H1 (cell line): ENCODE measurements at regions not wholly inside any gene's neighbourhood (a gene's known extent, or its start where the extent isn't known, plus 50 kb on each side); places are given as distances from the start of the nearest gene placed in this dataset.
A peak's percentile ranks its signal among the peaks of the same experiment; 100 is the strongest.

ENCODE experiments used
- CTCF ChIA-PET: fragments of 300-600 bp; sonication (Branson Sonifier 250); formaldehyde crosslinking; loops from one replicate; lab custom pipeline; 2021; ENCODE audit not compliant: partially characterized antibody; lab: Charles Lee
- POLR2A ChIA-PET: fragments of 300-600 bp; sonication (Branson Sonifier 250); formaldehyde crosslinking; loops from one replicate; lab custom pipeline; 2021; ENCODE audit warnings: inconsistent platforms; ENCODE audit not compliant: partially characterized antibody; lab: Charles Lee
- DNase-seq, 2 experiments: peaks; one replicate each; pipeline versions ENCODE4 v3.0.0 to v3.0.0-alpha.2; 2010 to 2022; ENCODE audit warnings: low spot score in 2 of 2, low read depth in 1 of 2, mixed read lengths in 1 of 2
- FAIRE-seq: peaks from 2 replicates; lab custom pipeline; 2011; peaks lifted over from hg19 to GRCh38; lab: Jason Lieb, UNC
- H2AFZ ChIP-seq: 2 replicates; pipeline ENCODE4 v1.8.1; 2012; ENCODE audit warnings: low read length, inconsistent platforms
- H2AK5ac ChIP-seq: 2 replicates; pipeline ENCODE4 v1.6.1; 2013; ENCODE audit warnings: low read depth, low read length
- H2BK120ac ChIP-seq: replicated peaks from 2 replicates; pipeline ENCODE3; 2013; ENCODE audit warnings: low read depth, low read length, inconsistent platforms
- H2BK12ac ChIP-seq: 2 replicates; pipeline ENCODE4 v1.6.1; 2013; ENCODE audit warnings: low read depth, low read length
- H2BK15ac ChIP-seq: 2 replicates; pipeline ENCODE4 v1.6.1; 2013; ENCODE audit warnings: low read length
- H2BK20ac ChIP-seq: 2 replicates; pipeline ENCODE4 v1.6.1; 2013; ENCODE audit warnings: low read length
- H2BK5ac ChIP-seq: 2 replicates; pipeline ENCODE4 v1.6.1; 2013; ENCODE audit warnings: low read depth, low read length
- H3K14ac ChIP-seq: 2 replicates; pipeline ENCODE4 v1.6.1; 2013; ENCODE audit warnings: inconsistent platforms; ENCODE audit not compliant: insufficient read length
- H3K18ac ChIP-seq: 2 replicates; pipeline ENCODE4 v1.6.1; 2013; ENCODE audit warnings: low read length; ENCODE audit errors: extremely low read depth
- H3K23ac ChIP-seq: 2 replicates; pipeline ENCODE4 v1.6.1; 2013; ENCODE audit warnings: inconsistent platforms; ENCODE audit not compliant: insufficient read length
- H3K23me2 ChIP-seq: 2 replicates; pipeline ENCODE4 v1.6.1; 2013; ENCODE audit warnings: low read depth, low read length
- H3K27ac ChIP-seq: 2 replicates; pipeline ENCODE4 v1.6.1; 2011; ENCODE audit warnings: low read depth, low read length, inconsistent platforms
- H3K27me3 ChIP-seq, 4 experiments: replicated peaks in 1 of 4; 1 replicate in 1 of 4; 2 replicates in 3 of 4; pipeline versions ENCODE4 v1.6.1 to v1.8.1; 2011 to 2013; ENCODE audit warnings: low read length in 3 of 4, mild to moderate bottlenecking in 3 of 4, inconsistent platforms in 2 of 4, mixed read lengths in 2 of 4, moderate library complexity in 1 of 4; ENCODE audit not compliant: control insufficient read depth in 3 of 4, insufficient read depth in 3 of 4; ENCODE audit errors: extremely low read depth in 1 of 4
- H3K36me3 ChIP-seq, 4 experiments: 2 replicates each; pipeline versions ENCODE4 v1.6.1 to v1.8.1; 2011 to 2013; ENCODE audit warnings: mild to moderate bottlenecking in 4 of 4, low read length in 3 of 4, moderate library complexity in 2 of 4, control low read depth in 1 of 4, inconsistent platforms in 1 of 4; ENCODE audit not compliant: insufficient read depth in 4 of 4, control insufficient read depth in 2 of 4
- H3K4ac ChIP-seq: replicated peaks from 2 replicates; pipeline ENCODE3; 2013; ENCODE audit warnings: low read length, low read depth, mixed read lengths, inconsistent platforms; ENCODE audit not compliant: insufficient read length
- H3K4me1 ChIP-seq, 4 experiments: replicated peaks in 1 of 4; 1 replicate in 1 of 4; 2 replicates in 3 of 4; pipeline versions ENCODE4 v1.6.1 to v1.8.1; 2011 to 2013; ENCODE audit warnings: low read length in 3 of 4, inconsistent platforms in 2 of 4, mixed read lengths in 1 of 4; ENCODE audit not compliant: insufficient read depth in 4 of 4, control insufficient read depth in 3 of 4
- H3K4me2 ChIP-seq, 2 experiments: 2 replicates each; pipeline versions ENCODE4 v1.6.1 to v1.8.1; 2011 to 2013; ENCODE audit warnings: low read depth in 2 of 2, low read length in 2 of 2, control low read depth in 1 of 2, inconsistent platforms in 1 of 2, mild to moderate bottlenecking in 1 of 2; ENCODE audit not compliant: insufficient read depth in 1 of 2
- H3K4me3 ChIP-seq, 4 experiments: fragments of 200-600, 300-600 bp in 1 of 4; sonication (generic), shearing (Covaris generic), sonication (Bioruptor Twin) in 1 of 4; 2 replicates each; pipeline versions ENCODE4 v1.5.1 to v1.8.1; 2011 to 2016; ENCODE audit warnings: low read length in 4 of 4, low read depth in 3 of 4, control low read depth in 2 of 4, inconsistent platforms in 2 of 4, mild to moderate bottlenecking in 2 of 4, mixed read lengths in 1 of 4, moderate library complexity in 1 of 4; ENCODE audit not compliant: insufficient read depth in 2 of 4; ENCODE audit errors: extremely low read depth in 1 of 4
- H3K56ac ChIP-seq: replicated peaks from 2 replicates; pipeline ENCODE3; 2013; ENCODE audit warnings: low read depth, mild to moderate bottlenecking, mixed read lengths, low read length, inconsistent platforms; ENCODE audit not compliant: insufficient read length
- H3K79me1 ChIP-seq: 2 replicates; pipeline ENCODE4 v1.6.1; 2013; ENCODE audit warnings: low read depth, low read length, control low read depth
- H3K79me2 ChIP-seq, 2 experiments: 2 replicates each; pipeline versions ENCODE4 v1.6.1 to v1.8.1; 2012 to 2013; ENCODE audit warnings: low read length in 2 of 2, mild to moderate bottlenecking in 2 of 2, inconsistent platforms in 1 of 2; ENCODE audit not compliant: insufficient read depth in 2 of 2, control insufficient read depth in 1 of 2
- H3K9ac ChIP-seq, 4 experiments: replicated peaks in 1 of 4; 1 replicate in 1 of 4; 2 replicates in 3 of 4; pipeline versions ENCODE4 v1.6.1 to v1.8.1; 2011 to 2013; ENCODE audit warnings: low read depth in 3 of 4, low read length in 3 of 4, control low read depth in 2 of 4, mild to moderate bottlenecking in 2 of 4, moderate library complexity in 2 of 4, inconsistent platforms in 1 of 4; ENCODE audit errors: extremely low read depth in 1 of 4
- H3K9me3 ChIP-seq, 2 experiments: 2 replicates each; pipeline versions ENCODE4 v1.6.1 to v1.8.1; 2012 to 2013; ENCODE audit warnings: mild to moderate bottlenecking in 2 of 2, moderate library complexity in 2 of 2, control low read depth in 1 of 2, inconsistent platforms in 1 of 2, low read depth in 1 of 2, low read length in 1 of 2, mixed read lengths in 1 of 2; ENCODE audit not compliant: insufficient read depth in 2 of 2
- H4K20me1 ChIP-seq, 2 experiments: replicated peaks in 1 of 2; 2 replicates each; pipeline versions ENCODE3 to v1.8.1; 2011 to 2013; ENCODE audit warnings: inconsistent platforms in 2 of 2, low read length in 2 of 2, mild to moderate bottlenecking in 1 of 2; ENCODE audit not compliant: insufficient read depth in 2 of 2, control insufficient read depth in 1 of 2
- H4K5ac ChIP-seq: 2 replicates; pipeline ENCODE4 v1.6.1; 2013; ENCODE audit warnings: low read length, low read depth, mixed read lengths, inconsistent platforms; ENCODE audit not compliant: insufficient read length
- H4K8ac ChIP-seq: 2 replicates; pipeline ENCODE4 v1.8.0; 2013; ENCODE audit warnings: mild to moderate bottlenecking, moderate library complexity, low read length, inconsistent platforms; ENCODE audit not compliant: insufficient read depth; ENCODE audit errors: extremely low read depth
- H4K91ac ChIP-seq: replicated peaks from 2 replicates; pipeline ENCODE3; 2013; ENCODE audit warnings: low read length, mixed read lengths, inconsistent platforms; ENCODE audit not compliant: insufficient read length
- CEBPB ChIP-seq: IDR thresholded peaks from 2 replicates; pipeline ENCODE4 v1.6.1; 2012; ENCODE audit warnings: low read depth, low read length
- EP300 ChIP-seq, 2 experiments: IDR thresholded peaks; 1 replicate in 1 of 2; 2 replicates in 1 of 2; pipeline ENCODE4 v1.6.1; 2011 to 2012; ENCODE audit warnings: low read depth in 2 of 2, low read length in 2 of 2, mild to moderate bottlenecking in 2 of 2, borderline replicate concordance in 1 of 2, inconsistent platforms in 1 of 2, moderate library complexity in 1 of 2
- RNF2 ChIP-seq: fragments of 200-900, 300-1000 bp; sonication (generic); IDR thresholded peaks from 2 replicates; pipeline ENCODE4 v1.7.1; 2016; ENCODE audit warnings: borderline replicate concordance, low read depth, mild to moderate bottlenecking, antibody characterized with exemption, low read length; ENCODE audit not compliant: poor library complexity, severe bottlenecking; ENCODE audit errors: missing control alignments
- WGBS, 2 experiments: shearing (Covaris generic) in 1 of 2; methylation state at CpG; one replicate each; pipeline versions ENCODE4 v1.1.6 to v1.1.7; 2013 to 2015; ENCODE audit warnings: low lambda C conversion rate in 2 of 2, mixed read lengths in 2 of 2, inconsistent platforms in 1 of 2, low coverage in 1 of 2, missing lambda C conversion rate in 1 of 2; ENCODE audit not compliant: insufficient replicate concordance in 2 of 2, insufficient coverage in 1 of 2, insufficient read length in 1 of 2; ENCODE audit errors: extremely low coverage in 1 of 2, missing lambda C conversion rate in 1 of 2; 5-methylcytosine and 5-hydroxymethylcytosine counted together

DNA sequence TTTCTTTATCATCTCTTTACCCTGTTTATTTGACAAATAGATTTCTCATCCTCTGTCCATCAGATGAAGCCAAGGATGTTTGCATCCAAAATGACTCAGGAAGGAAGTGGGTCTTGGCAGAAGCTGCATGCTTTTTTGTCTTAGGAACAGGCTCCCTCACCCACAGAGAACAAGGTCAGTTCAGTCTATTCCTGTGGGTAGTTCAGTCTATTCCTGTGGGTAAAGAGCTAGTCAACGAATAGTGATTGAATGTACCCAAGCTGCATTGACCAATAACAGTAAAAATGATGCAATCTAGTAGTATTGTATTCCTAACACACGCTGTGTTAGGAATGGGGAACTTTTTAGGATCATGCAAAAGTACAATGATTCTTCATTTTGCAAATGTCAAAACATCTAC, 290.8 kb upstream of the TANK start:
- FAIRE-seq (no peak), DNase-seq (no peak)

More for the DNA sequence above, 290.8 kb upstream of the TANK start:
- Histone ChIP-seq H3K27ac (no peak overlapping the region), H3K4me1 (no peaks in the 10 kb centered on the region), H3K79me1 (no peaks in the 10 kb centered on the region), H3K56ac (no peak overlapping the region), H2BK20ac (no peak overlapping the region), H3K4me3 (no peak overlapping the region), H3K27me3 (no peaks in the 10 kb centered on the region), H4K20me1 (no peaks in the 10 kb centered on the region), H2BK12ac (no peak overlapping the region), H3K4ac (no peak overlapping the region), H3K14ac (no peak overlapping the region), H3K18ac (no peak overlapping the region), H3K4me2 (no peak overlapping the region), H2AK5ac (no peak overlapping the region), H2BK15ac (no peak overlapping the region), H2BK5ac (no peak overlapping the region), H3K23ac (no peak overlapping the region), H3K9ac (no peak overlapping the region), H2AFZ (no peak overlapping the region), H3K9me3 (no peaks in the 10 kb centered on the region), H3K79me2 (no peaks in the 10 kb centered on the region), H4K5ac (no peak overlapping the region), H3K23me2 (peaks cover 1% of the 10 kb centered on the region; the same call in 1 of the 2 replicates), H4K8ac (no peak overlapping the region), H3K36me3 (no peaks in the 10 kb centered on the region; a peak in 1 of 8 replicates), H4K91ac (no peak overlapping the region), H2BK120ac (no peak overlapping the region)
- ChIA-PET CTCF (interaction anchor here (0.7 to 1.0 kb wide), 2 partner anchors 33 to 44 kb away, joined by 3 read pairs; no protein-coding TSS in a partner anchor), POLR2A (no interaction called here)
- WGBS, 2 experiments, result 87% methylated on average over 2 of the region's 2 CpGs; no CpG with 5 or more reads in 1 of the 2 experiments
- no peak for TF ChIP-seq RNF2
- no peak for TF ChIP-seq EP300 (IDR thresholded peaks at IDR 0.05; ENCODE audit: borderline replicate concordance in 1 of 2, low read depth in 2 of 2, low read length in 2 of 2)
- TF ChIP-seq CEBPB, result peak; percentile 34; the same call in 1 of the 2 replicates
